Liver (tissue), 8 donors: ENCODE measurements at regions not wholly inside any gene's neighbourhood (a gene's known extent, or its start where the extent isn't known, plus 50 kb on each side); places are given as distances from the start of the nearest gene placed in this dataset.

Experiments
- DNase-seq: peaks from one replicate; pipeline ENCODE4 v3.0.0-alpha.2; 2017; ENCODE audit warnings: low spot score
- H3K27ac ChIP-seq, 2 donors: one replicate each; pipeline ENCODE4 v1.7.0; 2013; ENCODE audit warnings: inconsistent platforms in 2 of 2, low read length in 2 of 2, control low read depth in 1 of 2, low read depth in 1 of 2, mild to moderate bottlenecking in 1 of 2
- H3K27me3 ChIP-seq, 4 donors: one replicate each; pipeline versions ENCODE4 v1.6.1 to v1.7.0; 2013; ENCODE audit warnings: low read length in 3 of 4, inconsistent platforms in 1 of 4, mild to moderate bottlenecking in 1 of 4, moderate library complexity in 1 of 4; ENCODE audit not compliant: control insufficient read depth in 4 of 4, insufficient read depth in 4 of 4
- H3K36me3 ChIP-seq, 4 donors: one replicate each; pipeline versions ENCODE4 v1.6.1 to v1.7.0; 2013; ENCODE audit warnings: low read length in 3 of 4, mild to moderate bottlenecking in 3 of 4, low read depth in 1 of 4, moderate library complexity in 1 of 4; ENCODE audit not compliant: control insufficient read depth in 4 of 4, insufficient read depth in 3 of 4
- H3K4me1 ChIP-seq, 4 donors: one replicate each; pipeline versions ENCODE4 v1.6.1 to v1.7.0; 2013; ENCODE audit warnings: low read length in 3 of 4, mild to moderate bottlenecking in 3 of 4, moderate library complexity in 1 of 4; ENCODE audit not compliant: control insufficient read depth in 4 of 4, insufficient read depth in 4 of 4
- H3K4me3 ChIP-seq, 3 donors: one replicate each; pipeline versions ENCODE4 v1.6.1 to v1.7.0; 2013; ENCODE audit warnings: low read length in 3 of 3, control low read depth in 1 of 3, low read depth in 1 of 3, mild to moderate bottlenecking in 1 of 3
- H3K9ac ChIP-seq, 2 donors: one replicate each; pipeline ENCODE4 v1.7.0; 2013; ENCODE audit warnings: low read length in 2 of 2, mild to moderate bottlenecking in 2 of 2, moderate library complexity in 2 of 2, control low read depth in 1 of 2, low read depth in 1 of 2
- H3K9me3 ChIP-seq, 4 donors: one replicate each; pipeline versions ENCODE4 v1.6.1 to v1.7.0; 2013; ENCODE audit warnings: low read length in 3 of 4; ENCODE audit not compliant: control insufficient read depth in 4 of 4
- ATF3 ChIP-seq: IDR thresholded peaks from 2 replicates; pipeline ENCODE4 v1.6.1; 2016; ENCODE audit warnings: antibody characterized with exemption
- CTCF ChIP-seq: fragments of 150-350 bp; IDR thresholded peaks from 2 replicates; pipeline ENCODE4 v1.5.1; 2017; ENCODE audit warnings: improper control_type of control experiment, low read depth, low read length; ENCODE audit not compliant: missing input control
- EGR1 ChIP-seq, 2 donors: IDR thresholded peaks; 2 replicates each; pipeline ENCODE4 v1.6.1; 2016 to 2018; ENCODE audit warnings: antibody characterized with exemption in 2 of 2, low read depth in 2 of 2
- FOXA1 ChIP-seq: IDR thresholded peaks from 2 replicates; pipeline ENCODE4 v1.6.1; 2016; ENCODE audit warnings: antibody characterized with exemption
- FOXA2 ChIP-seq: IDR thresholded peaks from 2 replicates; pipeline ENCODE4 v1.6.1; 2016; ENCODE audit warnings: antibody characterized with exemption
- GABPA ChIP-seq, 2 donors: IDR thresholded peaks in 1 of 2; conservative IDR thresholded peaks in 1 of 2; 2 replicates each; pipeline ENCODE4 v1.6.1; 2016; ENCODE audit warnings: antibody characterized with exemption in 2 of 2, mild to moderate bottlenecking in 1 of 2, moderate library complexity in 1 of 2
- HNF4A ChIP-seq, 2 donors: conservative IDR thresholded peaks; 2 replicates each; pipeline ENCODE4 v1.6.1; 2016; ENCODE audit warnings: antibody characterized with exemption in 2 of 2, mild to moderate bottlenecking in 2 of 2
- HNF4G ChIP-seq: IDR thresholded peaks from 2 replicates; pipeline ENCODE4 v1.6.1; 2016; ENCODE audit warnings: antibody characterized with exemption
- JUND ChIP-seq, 2 donors: IDR thresholded peaks; 2 replicates each; pipeline ENCODE4 v1.6.1; 2016; ENCODE audit warnings: antibody characterized with exemption in 2 of 2
- MAX ChIP-seq: IDR thresholded peaks from 2 replicates; pipeline ENCODE4 v1.6.1; 2016; ENCODE audit warnings: antibody characterized with exemption
- NR2F2 ChIP-seq: IDR thresholded peaks from 2 replicates; pipeline ENCODE4 v1.6.1; 2016; ENCODE audit warnings: antibody characterized with exemption
- RAD21 ChIP-seq, 2 donors: IDR thresholded peaks; 2 replicates each; pipeline ENCODE4 v1.6.1; 2016; ENCODE audit warnings: antibody characterized with exemption in 2 of 2, mild to moderate bottlenecking in 2 of 2
- REST ChIP-seq: IDR thresholded peaks from 2 replicates; pipeline ENCODE4 v1.6.1; 2016; ENCODE audit warnings: antibody characterized with exemption, mild to moderate bottlenecking
- RXRA ChIP-seq, 2 donors: IDR thresholded peaks; 2 replicates each; pipeline ENCODE4 v1.6.1; 2017 to 2018; ENCODE audit warnings: antibody characterized with exemption in 2 of 2, mild to moderate bottlenecking in 1 of 2
- SP1 ChIP-seq: IDR thresholded peaks from 2 replicates; pipeline ENCODE4 v1.6.1; 2018; ENCODE audit warnings: antibody characterized with exemption, mild to moderate bottlenecking
- TAF1 ChIP-seq: conservative IDR thresholded peaks from 2 replicates; pipeline ENCODE4 v1.6.1; 2016; ENCODE audit warnings: antibody characterized with exemption, mild to moderate bottlenecking
- YY1 ChIP-seq: IDR thresholded peaks from 2 replicates; pipeline ENCODE4 v1.6.1; 2016; ENCODE audit warnings: antibody characterized with exemption, mild to moderate bottlenecking
- ZBTB33 ChIP-seq: IDR thresholded peaks from 2 replicates; pipeline ENCODE4 v1.6.1; 2016; ENCODE audit warnings: antibody characterized with exemption
- WGBS: extraction: QIAGEN DNeasy Blood & Tissue Kit; methylation state at CpG from one replicate; pipeline ENCODE4 v1.1.7; 2013; 5-methylcytosine and 5-hydroxymethylcytosine counted together
- donor health status: healthy.
- donor health status: healthy.
- donor health status: healthy.
- donor health status: healthy.
- donor health status: healthy.

- H3K4me1 ChIP-seq: no peaks in the 10 kb centered on the region
- H3K36me3 ChIP-seq: no peaks in the 10 kb centered on the region
- no peak overlapping the region for H3K27ac ChIP-seq
- no peak overlapping the region for H3K9ac ChIP-seq
- H3K4me3 ChIP-seq: no peak overlapping the region
- no peaks in the 10 kb centered on the region for H3K27me3 ChIP-seq
- no peak for DNase-seq
- 68% methylated on average over 2 of the region's 2 CpGs for WGBS
- no peaks in the 10 kb centered on the region for H3K9me3 ChIP-seq
- TF ChIP-seq REST (no peak), SP1 (no peak), FOXA1 (no peak), RAD21 (IDR thresholded peaks at IDR 0.05) (no peak), MAX (no peak), HNF4G (no peak), RXRA (IDR thresholded peaks at IDR 0.05) (no peak), FOXA2 (no peak), ATF3 (no peak)
Observed at GRCh38 chr4:176464748-176465147, 145.0 kb downstream of the SPCS3 start.

GRCh38 chr4:176467001-176467400 lies 147.2 kb downstream of the SPCS3 start:
- no peak overlapping the region for H3K9ac ChIP-seq
- TF ChIP-seq RXRA (IDR thresholded peaks at IDR 0.05) (no peak), REST (no peak), CTCF (no peak), GABPA (IDR thresholded peaks at IDR 0.05 in 1 of 2, conservative IDR thresholded peaks at IDR 0.05 in 1 of 2) (no peak), SP1 (no peak), RAD21 (IDR thresholded peaks at IDR 0.05) (no peak), HNF4G (no peak), HNF4A (conservative IDR thresholded peaks at IDR 0.05) (no peak), JUND (IDR thresholded peaks at IDR 0.05) (no peak), ATF3 (no peak), FOXA1 (no peak), EGR1 (IDR thresholded peaks at IDR 0.05; ENCODE audit: low read depth in 2 of 2) (no peak), TAF1 (no peak), NR2F2 (no peak), MAX (no peak), YY1 (no peak), FOXA2 (no peak), ZBTB33 (no peak)
- no peak overlapping the region for H3K27ac ChIP-seq
- no peaks in the 10 kb centered on the region for H3K27me3 ChIP-seq
- H3K36me3 ChIP-seq: no peaks in the 10 kb centered on the region
- no peak overlapping the region for H3K4me3 ChIP-seq
- DNase-seq: no peak
- H3K4me1 ChIP-seq: no peaks in the 10 kb centered on the region
- no peaks in the 10 kb centered on the region for H3K9me3 ChIP-seq
- 65% methylated on average over 6 of the region's 6 CpGs for WGBS
